H7 (cell line): ENCODE measurements at regions not wholly inside any gene's neighbourhood (a gene's known extent, or its start where the extent isn't known, plus 50 kb on each side); places are given as distances from the start of the nearest gene placed in this dataset.

Source experiments
- DNase-seq: peaks from one replicate; pipeline ENCODE4 v3.0.0; 2012
- H3K27me3 ChIP-seq: 2 replicates; pipeline ENCODE4 v1.6.0; 2011; ENCODE audit warnings: mild to moderate bottlenecking, low read length; ENCODE audit not compliant: control insufficient read depth, insufficient read depth
- H3K36me3 ChIP-seq: replicated peaks from 2 replicates; pipeline ENCODE4 v1.5.1; 2011; ENCODE audit warnings: low read length; ENCODE audit not compliant: control insufficient read depth, insufficient read depth
- H3K4me3 ChIP-seq: 2 replicates; pipeline ENCODE4 v1.5.1; 2011; ENCODE audit warnings: low read depth, mild to moderate bottlenecking, control low read depth, low read length, moderate library complexity; ENCODE audit not compliant: insufficient read depth

DNA sequence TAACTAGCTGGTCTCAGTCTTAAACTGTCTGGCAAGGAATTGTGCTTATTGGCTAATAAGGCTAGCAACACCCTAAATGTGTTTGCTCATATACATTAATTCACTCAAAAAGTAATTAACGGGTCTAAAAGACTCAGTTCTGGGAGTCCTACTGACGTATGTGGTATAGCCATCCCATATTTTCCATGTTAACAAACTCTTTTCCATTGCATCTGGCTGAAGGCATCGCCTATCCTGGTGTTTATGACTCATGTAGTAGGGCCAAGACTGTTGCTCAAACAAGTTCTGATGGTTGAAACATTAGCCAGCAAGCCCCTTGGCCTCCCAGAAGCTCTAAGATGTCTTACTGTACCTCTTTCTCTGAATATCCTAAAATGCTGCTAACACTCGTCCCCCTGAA, 98.5 kb downstream of the PHLDA1 start:
- H3K36me3 ChIP-seq, result no peaks in the 10 kb centered on the region
- no peaks in the 10 kb centered on the region for H3K27me3 ChIP-seq
- no peak overlapping the region for H3K4me3 ChIP-seq
- DNase-seq, result no peak

DNA sequence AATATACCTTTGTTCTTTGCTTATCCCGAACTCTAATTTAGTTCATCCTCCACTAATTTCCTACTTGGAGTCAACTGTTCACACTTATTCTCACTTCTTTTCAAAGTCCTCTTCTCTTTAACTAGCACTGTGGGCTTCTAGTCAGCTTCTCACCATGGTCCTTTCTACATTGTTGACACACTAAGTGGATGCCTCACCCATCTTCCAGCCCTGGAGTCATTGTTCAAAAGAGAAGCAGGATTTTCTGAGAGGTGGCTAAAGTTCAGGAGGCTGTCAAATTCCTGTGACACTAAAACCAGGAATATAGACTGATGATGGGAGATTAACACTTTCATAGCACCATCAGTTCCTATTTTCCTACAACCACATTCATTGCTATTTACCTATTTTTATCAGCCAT, 99.3 kb downstream of the PHLDA1 start:
- DNase-seq, result no peak
- H3K36me3 ChIP-seq, result no peaks in the 10 kb centered on the region
- no peak overlapping the region for H3K4me3 ChIP-seq
- no peaks in the 10 kb centered on the region for H3K27me3 ChIP-seq

GRCh38 chr12:75923964-75924666, 107.5 kb downstream of the PHLDA1 start:
- Histone ChIP-seq H3K4me3 (no peak overlapping the region), H3K36me3 (no peaks in the 10 kb centered on the region), H3K27me3 (no peaks in the 10 kb centered on the region)
- DNase-seq, result no peak

DNA sequence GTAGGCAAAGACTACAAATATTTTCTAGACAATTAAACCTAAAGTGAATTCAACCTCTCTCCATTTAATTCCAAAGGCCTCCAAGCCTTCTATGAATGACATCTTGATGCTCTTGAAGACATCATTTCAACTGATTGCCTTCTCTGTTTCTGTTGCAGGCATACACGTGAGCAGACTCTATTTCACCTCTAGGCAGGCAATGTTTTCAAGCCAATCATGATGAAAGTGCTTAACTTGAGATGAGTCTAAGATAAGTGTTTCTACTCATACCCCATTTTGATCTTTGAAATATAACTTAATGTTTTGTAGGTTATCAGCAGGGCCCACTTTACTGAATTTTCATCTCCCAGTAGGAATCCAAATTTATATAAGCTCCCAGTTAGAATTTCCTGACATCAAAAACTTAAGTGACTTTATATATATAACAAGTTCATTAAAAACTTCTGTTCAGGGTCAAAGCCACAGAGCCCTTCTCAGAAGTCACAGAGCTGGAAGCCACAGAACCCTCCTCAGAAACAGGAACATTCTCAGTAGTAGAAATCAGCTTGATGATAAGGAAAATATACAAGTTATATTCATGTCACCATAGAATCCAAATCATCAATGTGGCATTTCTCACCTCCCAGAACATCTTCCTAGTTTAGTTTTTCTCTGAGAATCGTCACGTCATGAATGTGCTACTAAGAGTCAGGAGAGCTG, 108.5 kb downstream of the PHLDA1 start:
- DNase-seq, result no peak

GRCh38 chr12:75921622-75922289, 109.8 kb downstream of the PHLDA1 start:
- no peak for DNase-seq
- Histone ChIP-seq H3K36me3 (no peaks in the 10 kb centered on the region), H3K4me3 (no peak overlapping the region), H3K27me3 (no peaks in the 10 kb centered on the region)

More for the DNA sequence above, 108.5 kb downstream of the PHLDA1 start:
- Histone ChIP-seq H3K4me3 (no peak overlapping the region), H3K27me3 (no peaks in the 10 kb centered on the region), H3K36me3 (no peaks in the 10 kb centered on the region)

DNA sequence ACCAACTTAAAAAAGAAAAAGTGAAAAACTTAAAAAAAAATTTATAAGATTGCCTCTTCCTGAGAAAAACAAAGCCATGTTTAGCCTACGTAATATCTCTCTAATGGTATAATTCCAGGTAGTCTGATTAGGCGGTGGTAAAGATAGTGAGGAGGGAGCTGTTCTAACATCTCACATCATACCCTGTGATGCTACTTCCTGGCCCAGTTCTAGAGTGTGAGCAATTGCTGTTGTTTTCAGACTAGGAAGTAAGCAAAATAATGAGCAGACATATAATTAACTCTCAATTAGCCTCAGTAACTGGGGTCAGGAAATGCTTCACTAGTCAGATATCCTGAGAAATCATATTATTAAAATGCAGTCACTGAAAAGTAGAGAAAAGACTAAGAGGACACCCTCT, 113.9 kb downstream of the PHLDA1 start:
- Histone ChIP-seq H3K27me3 (no peaks in the 10 kb centered on the region), H3K4me3 (no peak overlapping the region), H3K36me3 (no peaks in the 10 kb centered on the region)
- no peak for DNase-seq

DNA sequence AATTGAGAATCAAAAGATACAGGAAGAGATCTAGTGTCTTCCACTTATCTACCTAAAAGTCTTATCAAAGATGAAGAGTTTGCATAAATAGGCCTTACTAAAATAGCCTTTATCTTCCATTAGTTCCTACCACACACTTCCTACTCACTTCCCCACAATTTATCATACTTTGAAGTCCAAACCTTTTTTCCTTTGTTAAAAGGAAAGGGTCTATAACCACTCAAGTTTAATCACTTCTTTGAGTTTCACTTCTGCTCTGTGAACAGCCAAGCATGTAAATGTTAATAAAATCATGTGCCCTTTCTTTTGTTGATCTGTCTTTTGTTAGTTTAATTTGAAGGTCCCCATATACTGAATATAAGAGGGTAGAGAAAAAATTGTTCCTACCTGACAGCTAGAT, 114.5 kb downstream of the PHLDA1 start:
- no peak for DNase-seq
- Histone ChIP-seq H3K27me3 (no peaks in the 10 kb centered on the region), H3K4me3 (no peak overlapping the region), H3K36me3 (no peaks in the 10 kb centered on the region)

- no peaks in the 10 kb centered on the region for H3K36me3 ChIP-seq
- DNase-seq, result no peak
- no peaks in the 10 kb centered on the region for H3K27me3 ChIP-seq
- no peak overlapping the region for H3K4me3 ChIP-seq
Observed at GRCh38 chr12:75913502-75914351, 117.8 kb downstream of the PHLDA1 start.

DNA sequence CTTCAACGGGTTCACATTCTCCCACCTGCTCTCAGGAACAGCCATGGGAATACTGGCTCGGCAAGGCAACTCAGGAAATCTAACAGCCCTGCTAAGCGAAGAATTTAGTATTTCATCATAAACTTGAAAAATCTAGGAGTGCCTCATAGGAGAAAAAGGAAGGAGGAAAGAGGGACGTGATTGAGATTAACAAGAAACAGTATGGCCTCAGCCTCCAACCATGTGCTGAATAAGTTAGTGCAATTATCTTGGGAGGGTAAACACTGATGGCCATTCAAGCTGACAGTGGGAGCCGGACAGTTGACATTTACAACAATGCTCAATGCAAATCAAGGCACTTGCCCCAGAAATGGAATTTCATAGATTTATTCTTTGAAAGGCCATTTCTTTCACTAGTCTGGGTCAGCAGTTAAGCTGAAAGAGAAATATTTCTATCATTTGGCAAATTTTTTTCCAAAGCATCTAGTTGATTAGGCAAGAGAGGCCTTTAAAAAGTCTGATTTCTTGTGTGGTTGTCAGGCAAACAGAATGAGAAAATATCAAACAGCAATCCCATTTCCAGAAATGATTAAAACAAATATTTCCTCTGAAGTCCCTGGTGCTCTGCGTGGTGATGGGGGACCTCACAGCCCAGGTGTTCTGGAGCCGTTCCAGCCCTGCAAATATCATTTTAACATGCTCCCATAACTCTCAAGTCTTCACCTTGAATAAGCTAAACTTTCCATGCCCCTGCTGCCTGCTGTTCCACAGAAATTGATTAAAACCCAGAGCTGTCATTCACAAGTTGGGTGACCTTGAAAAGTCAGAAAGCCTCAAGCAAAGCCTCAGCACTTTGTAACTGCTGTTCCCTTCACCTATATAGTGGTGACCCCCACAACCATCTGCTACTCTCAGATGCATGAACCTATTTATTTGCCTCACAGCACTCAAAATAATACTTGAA, 121.6 kb downstream of the PHLDA1 start:
- DNase-seq, result no peak
- Histone ChIP-seq H3K4me3 (no peak overlapping the region), H3K36me3 (no peaks in the 10 kb centered on the region), H3K27me3 (no peaks in the 10 kb centered on the region)

- no peaks in the 10 kb centered on the region for H3K27me3 ChIP-seq
- no peak overlapping the region for H3K4me3 ChIP-seq
- DNase-seq, result no peak
- no peaks in the 10 kb centered on the region for H3K36me3 ChIP-seq
Observed at GRCh38 chr12:75908961-75909605, 122.5 kb downstream of the PHLDA1 start.

- Histone ChIP-seq H3K27me3 (no peaks in the 10 kb centered on the region), H3K36me3 (no peaks in the 10 kb centered on the region), H3K4me3 (no peak overlapping the region)
- DNase-seq, result no peak
Observed at GRCh38 chr12:75905922-75906321, 125.7 kb downstream of the PHLDA1 start.

GRCh38 chr12:75900781-75901254, 130.8 kb downstream of the PHLDA1 start:
- Histone ChIP-seq H3K4me3 (no peak overlapping the region), H3K27me3 (no peaks in the 10 kb centered on the region), H3K36me3 (no peaks in the 10 kb centered on the region)
- DNase-seq, result no peak

DNA sequence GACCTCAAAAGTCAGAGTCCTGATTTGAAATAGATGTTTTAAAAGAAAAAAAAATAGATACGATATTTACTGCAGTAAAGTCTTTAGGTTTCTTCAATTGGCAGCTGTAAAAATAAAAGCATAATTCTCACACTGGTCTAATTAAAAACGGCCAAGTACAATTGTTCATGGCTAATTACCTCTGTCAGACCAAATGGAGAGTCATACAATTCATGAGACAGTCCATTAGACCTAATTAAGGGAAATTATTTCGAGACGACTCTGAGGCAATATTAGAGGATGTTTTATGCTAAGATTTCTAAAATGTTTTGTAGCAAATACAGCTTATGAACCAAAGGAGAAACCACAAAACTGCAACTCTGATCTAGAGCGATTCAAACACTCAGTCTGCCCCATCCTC, 131.3 kb downstream of the PHLDA1 start:
- Histone ChIP-seq H3K27me3 (no peaks in the 10 kb centered on the region), H3K4me3 (no peak overlapping the region), H3K36me3 (no peaks in the 10 kb centered on the region)
- DNase-seq, result no peak
